HG03196 (cell line): ENCODE measurements at regions not wholly inside any gene's neighbourhood (a gene's known extent, or its start where the extent isn't known, plus 50 kb on each side); places are given as distances from the start of the nearest gene placed in this dataset.

Source experiments
- ATAC-seq: cut with Tn5 transposase; IDR thresholded peaks from one replicate; pipeline ENCODE4 v1.9.1; 2021; ENCODE audit not compliant: unreplicated experiment

- no peak for ATAC-seq
Measured at GRCh38 chr7:86914551-86914950, 144.9 kb downstream of the ELAPOR2 start.
